ENCODE measurements at regions not wholly inside any gene's neighbourhood (a gene's known extent, or its start where the extent isn't known, plus 50 kb on each side); places are given as distances from the start of the nearest gene placed in this dataset.

DNA sequence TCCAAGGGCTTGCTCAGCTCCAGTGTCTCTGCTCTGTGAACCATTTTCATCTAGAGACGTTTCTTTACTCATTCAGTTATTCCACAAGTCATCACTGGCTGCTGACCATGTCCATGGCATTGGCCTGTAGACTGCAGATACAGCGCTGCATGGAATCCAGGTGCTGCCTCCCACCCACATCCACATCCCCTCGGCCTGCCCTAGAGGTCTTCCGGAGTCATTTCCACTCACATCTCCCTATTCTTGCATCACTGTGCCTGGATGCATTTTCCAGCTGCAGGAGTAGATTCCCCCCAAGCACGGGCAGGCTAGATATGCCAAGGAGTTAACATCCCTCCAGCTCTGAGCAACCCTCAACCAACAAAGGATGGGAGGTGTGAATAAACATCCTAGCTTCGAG is 68.9 kb downstream of the CHST1 start:
- dilution Hi-C loops (cut with HindIII; ENCODE audit: low sequenced_read_pairs, unreplicated experiment), result no loop called here
- no peaks in the 10 kb centered on the region for H3K9me1 ChIP-seq (ENCODE audit: insufficient read depth, low read length)
- no peak for DNase-seq
- H3K9me3 ChIP-seq (ENCODE audit: control insufficient read depth, insufficient read depth, low read length), result no peaks in the 10 kb centered on the region
- H3K56ac ChIP-seq (ENCODE audit: extremely low read depth, insufficient read depth, low read length), result no peak overlapping the region
- no peak overlapping the region for H3K4me2 ChIP-seq (ENCODE audit: low read depth, low read length)
- WGBS, 2 experiments (ENCODE audit: extremely low coverage in 2 of 2, insufficient read length in 1 of 2), result 40% methylated on average over 1 of the region's 6 CpGs; no CpG with 5 or more reads in 1 of the 2 experiments
- no peak overlapping the region for H2BK5ac ChIP-seq (ENCODE audit: low read depth, low read length, poor library complexity, severe bottlenecking)
- H3K4me1 ChIP-seq (ENCODE audit: control insufficient read depth, insufficient read depth, low read length), result no peaks in the 10 kb centered on the region
- H2BK20ac ChIP-seq (ENCODE audit: low read depth, low read length), result no peak overlapping the region
- H3K4ac ChIP-seq (ENCODE audit: low read depth, low read length), result no peak overlapping the region
- no TSS peak for BruUV-seq (replicated peaks)
- intact Hi-C loops (cut with micrococcal nuclease), result no loop called here
- in situ Hi-C loops (cut with MboI; ENCODE audit: low sequenced_read_pairs), result no loop called here
- H4K91ac ChIP-seq (ENCODE audit: insufficient read depth, low read depth, low read length), result no peak overlapping the region
- ChIA-PET CTCF (no interaction called here), POLR2A (ENCODE audit: unreplicated experiment) (no interaction called here)
- H2AFZ ChIP-seq (replicated peaks; ENCODE audit: low read length, poor library complexity), result no peak overlapping the region
- H3K14ac ChIP-seq (replicated peaks; ENCODE audit: low read depth, low read length), result no peak overlapping the region
- no peaks in the 10 kb centered on the region for H3K36me3 ChIP-seq (ENCODE audit: control insufficient read depth, insufficient read depth, low read length)
- H3K9ac ChIP-seq (ENCODE audit: low read depth, low read length), result no peak overlapping the region
- H3K23ac ChIP-seq (ENCODE audit: low read depth, low read length), result no peak overlapping the region
- H2BK15ac ChIP-seq (ENCODE audit: low read depth, low read length), result no peak overlapping the region
- no peak overlapping the region for H2AK9ac ChIP-seq (replicated peaks; ENCODE audit: low read depth, low read length, poor library complexity)
- TF ChIP-seq MXI1 (IDR thresholded peaks at IDR 0.05; ENCODE audit: borderline replicate concordance, low read depth, low read length) (no peak), CHD1 (IDR thresholded peaks at IDR 0.05; ENCODE audit: low read depth, low read length) (no peak), RCOR1 (IDR thresholded peaks at IDR 0.05; ENCODE audit: insufficient replicate concordance, low read length) (no peak), FOS (IDR thresholded peaks at IDR 0.05; ENCODE audit: low read depth, low read length) (no peak), BHLHE40 (IDR thresholded peaks at IDR 0.05; ENCODE audit: low read depth, low read length) (no peak), MAZ (IDR thresholded peaks at IDR 0.05; ENCODE audit: borderline replicate concordance, low read depth, low read length) (no peak), POLR2A (IDR thresholded peaks at IDR 0.05; ENCODE audit: low read depth, low read length) (no peak), MAFK (IDR thresholded peaks at IDR 0.05; ENCODE audit: low read depth, low read length) (no peak), NFE2L2 (IDR thresholded peaks at IDR 0.05; ENCODE audit: low read depth, low read length) (no peak), RFX5 (IDR thresholded peaks at IDR 0.05; ENCODE audit: low read depth, low read length) (no peak), SMC3 (IDR thresholded peaks at IDR 0.05; ENCODE audit: low read depth, low read length) (no peak), CEBPB (IDR thresholded peaks at IDR 0.05; ENCODE audit: low read depth, low read length) (no peak)
- TF ChIP-seq, protein P1, sequence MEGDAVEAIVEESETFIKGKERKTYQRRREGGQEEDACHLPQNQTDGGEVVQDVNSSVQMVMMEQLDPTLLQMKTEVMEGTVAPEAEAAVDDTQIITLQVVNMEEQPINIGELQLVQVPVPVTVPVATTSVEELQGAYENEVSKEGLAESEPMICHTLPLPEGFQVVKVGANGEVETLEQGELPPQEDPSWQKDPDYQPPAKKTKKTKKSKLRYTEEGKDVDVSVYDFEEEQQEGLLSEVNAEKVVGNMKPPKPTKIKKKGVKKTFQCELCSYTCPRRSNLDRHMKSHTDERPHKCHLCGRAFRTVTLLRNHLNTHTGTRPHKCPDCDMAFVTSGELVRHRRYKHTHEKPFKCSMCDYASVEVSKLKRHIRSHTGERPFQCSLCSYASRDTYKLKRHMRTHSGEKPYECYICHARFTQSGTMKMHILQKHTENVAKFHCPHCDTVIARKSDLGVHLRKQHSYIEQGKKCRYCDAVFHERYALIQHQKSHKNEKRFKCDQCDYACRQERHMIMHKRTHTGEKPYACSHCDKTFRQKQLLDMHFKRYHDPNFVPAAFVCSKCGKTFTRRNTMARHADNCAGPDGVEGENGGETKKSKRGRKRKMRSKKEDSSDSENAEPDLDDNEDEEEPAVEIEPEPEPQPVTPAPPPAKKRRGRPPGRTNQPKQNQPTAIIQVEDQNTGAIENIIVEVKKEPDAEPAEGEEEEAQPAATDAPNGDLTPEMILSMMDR (conservative IDR thresholded peaks at IDR 0.05; ENCODE audit: low read depth, low read length), result no peak
- TF ChIP-seq, protein P2, sequence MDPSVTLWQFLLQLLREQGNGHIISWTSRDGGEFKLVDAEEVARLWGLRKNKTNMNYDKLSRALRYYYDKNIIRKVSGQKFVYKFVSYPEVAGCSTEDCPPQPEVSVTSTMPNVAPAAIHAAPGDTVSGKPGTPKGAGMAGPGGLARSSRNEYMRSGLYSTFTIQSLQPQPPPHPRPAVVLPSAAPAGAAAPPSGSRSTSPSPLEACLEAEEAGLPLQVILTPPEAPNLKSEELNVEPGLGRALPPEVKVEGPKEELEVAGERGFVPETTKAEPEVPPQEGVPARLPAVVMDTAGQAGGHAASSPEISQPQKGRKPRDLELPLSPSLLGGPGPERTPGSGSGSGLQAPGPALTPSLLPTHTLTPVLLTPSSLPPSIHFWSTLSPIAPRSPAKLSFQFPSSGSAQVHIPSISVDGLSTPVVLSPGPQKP (IDR thresholded peaks at IDR 0.05; ENCODE audit: borderline replicate concordance, low read depth, low read length), result no peak
- TF ChIP-seq, protein P3, sequence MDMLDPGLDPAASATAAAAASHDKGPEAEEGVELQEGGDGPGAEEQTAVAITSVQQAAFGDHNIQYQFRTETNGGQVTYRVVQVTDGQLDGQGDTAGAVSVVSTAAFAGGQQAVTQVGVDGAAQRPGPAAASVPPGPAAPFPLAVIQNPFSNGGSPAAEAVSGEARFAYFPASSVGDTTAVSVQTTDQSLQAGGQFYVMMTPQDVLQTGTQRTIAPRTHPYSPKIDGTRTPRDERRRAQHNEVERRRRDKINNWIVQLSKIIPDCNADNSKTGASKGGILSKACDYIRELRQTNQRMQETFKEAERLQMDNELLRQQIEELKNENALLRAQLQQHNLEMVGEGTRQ (IDR thresholded peaks at IDR 0.05; ENCODE audit: low read depth, low read length), result no peak
- no peaks in the 10 kb centered on the region for H4K20me1 ChIP-seq (ENCODE audit: insufficient read depth, low read length)
- H3K27ac ChIP-seq (ENCODE audit: insufficient read depth, low read length), result no peak overlapping the region
- no peak overlapping the region for H3K18ac ChIP-seq (ENCODE audit: low read depth, low read length)
- H4K5ac ChIP-seq (ENCODE audit: low read depth, low read length), result no peak overlapping the region
- no peaks in the 10 kb centered on the region for H3K79me1 ChIP-seq (ENCODE audit: low read depth in 1 of 2, low read length in 2 of 2)
- H2BK120ac ChIP-seq (ENCODE audit: low read depth, low read length), result no peak overlapping the region
- H2AK5ac ChIP-seq (ENCODE audit: low read depth, low read length), result no peak overlapping the region
- no peak for ATAC-seq (ENCODE audit: low read depth)
- no peak overlapping the region for H4K8ac ChIP-seq (ENCODE audit: low read depth in 2 of 2, low read length in 2 of 2)
- H3K4me3 ChIP-seq (ENCODE audit: insufficient read depth, low read depth, low read length), result no peak overlapping the region
- H3K27me3 ChIP-seq (ENCODE audit: control insufficient read depth, insufficient read depth, low read length), result peaks cover 5% of the 10 kb centered on the region

Measured in IMR-90 (cell line).